ENCODE measurements at regions not wholly inside any gene's neighbourhood (a gene's known extent, or its start where the extent isn't known, plus 50 kb on each side); places are given as distances from the start of the nearest gene placed in this dataset.

GRCh38 chr2:22878121-22878520, 506.9 kb upstream of the KLHL29 start:
- H4K20me1 ChIP-seq (ENCODE audit: control insufficient read depth, extremely low read depth, insufficient read depth, low read length), result no peaks in the 10 kb centered on the region
- H3K4me2 ChIP-seq (ENCODE audit: extremely low read depth, insufficient read depth, low read length), result no peak overlapping the region
- H3K4me3 ChIP-seq (replicated peaks in 1 of 4; ENCODE audit: control extremely low read depth in 1 of 4, insufficient read depth in 1 of 4, low read depth in 3 of 4, low read length in 4 of 4), result no peak overlapping the region
- H3K9me3 ChIP-seq (ENCODE audit: control insufficient read depth, insufficient read depth, low read depth, low read length), result no peaks in the 10 kb centered on the region
- no peak overlapping the region for H2AFZ ChIP-seq (ENCODE audit: low read length)
- no peaks in the 10 kb centered on the region for H3K79me2 ChIP-seq (ENCODE audit: control insufficient read depth, insufficient read depth, low read length)
- no peaks in the 10 kb centered on the region for H3K27me3 ChIP-seq (ENCODE audit: control insufficient read depth, insufficient read depth, low read length)
- H3K4me1 ChIP-seq (ENCODE audit: control insufficient read depth, extremely low read depth, insufficient read depth, low read length), result no peaks in the 10 kb centered on the region
- H3K36me3 ChIP-seq (ENCODE audit: control insufficient read depth, insufficient read depth, low read length), result no peaks in the 10 kb centered on the region
- H3K9ac ChIP-seq (ENCODE audit: insufficient read depth, low read length), result no peak overlapping the region
- H3K27ac ChIP-seq (ENCODE audit: insufficient read depth, low read length), result no peak overlapping the region
- TF ChIP-seq CTCF (conservative IDR thresholded peaks at IDR 0.05 in 1 of 2, IDR thresholded peaks at IDR 0.05 in 1 of 2; ENCODE audit: low read depth in 1 of 2, low read length in 2 of 2) (no peak), EZH2 (IDR thresholded peaks at IDR 0.05; ENCODE audit: low read length, missing control alignments) (no peak)
- DNase-seq (ENCODE audit: low read depth in 2 of 2), result no peak

GRCh38 chr2:22879009-22879863, 505.7 kb upstream of the KLHL29 start:
- H3K9me3 ChIP-seq (ENCODE audit: control insufficient read depth, insufficient read depth, low read depth, low read length), result no peaks in the 10 kb centered on the region
- TF ChIP-seq CTCF (conservative IDR thresholded peaks at IDR 0.05 in 1 of 2, IDR thresholded peaks at IDR 0.05 in 1 of 2; ENCODE audit: low read depth in 1 of 2, low read length in 2 of 2), result no peak
- TF ChIP-seq EZH2 (IDR thresholded peaks at IDR 0.05; ENCODE audit: low read length, missing control alignments), result no peak
- no peak overlapping the region for H2AFZ ChIP-seq (ENCODE audit: low read length)
- no peaks in the 10 kb centered on the region for H3K27me3 ChIP-seq (ENCODE audit: control insufficient read depth, insufficient read depth, low read length)
- no peak overlapping the region for H3K27ac ChIP-seq (ENCODE audit: insufficient read depth, low read length)
- H3K4me1 ChIP-seq (ENCODE audit: control insufficient read depth, extremely low read depth, insufficient read depth, low read length), result no peaks in the 10 kb centered on the region
- no peak for DNase-seq (ENCODE audit: low read depth in 2 of 2)
- no peak overlapping the region for H3K9ac ChIP-seq (ENCODE audit: insufficient read depth, low read length)
- H3K79me2 ChIP-seq (ENCODE audit: control insufficient read depth, insufficient read depth, low read length), result no peaks in the 10 kb centered on the region
- H3K4me3 ChIP-seq (replicated peaks in 1 of 4; ENCODE audit: control extremely low read depth in 1 of 4, insufficient read depth in 1 of 4, low read depth in 3 of 4, low read length in 4 of 4), result no peak overlapping the region
- no peak overlapping the region for H3K4me2 ChIP-seq (ENCODE audit: extremely low read depth, insufficient read depth, low read length)
- H4K20me1 ChIP-seq (ENCODE audit: control insufficient read depth, extremely low read depth, insufficient read depth, low read length), result no peaks in the 10 kb centered on the region
- H3K36me3 ChIP-seq (ENCODE audit: control insufficient read depth, insufficient read depth, low read length), result no peaks in the 10 kb centered on the region

- Histone ChIP-seq H3K27ac (ENCODE audit: insufficient read depth, low read length) (no peak overlapping the region), H3K4me3 (replicated peaks in 1 of 4; ENCODE audit: control extremely low read depth in 1 of 4, insufficient read depth in 1 of 4, low read depth in 3 of 4, low read length in 4 of 4) (no peak overlapping the region), H3K9ac (ENCODE audit: insufficient read depth, low read length) (no peak overlapping the region), H3K9me3 (ENCODE audit: control insufficient read depth, insufficient read depth, low read depth, low read length) (no peaks in the 10 kb centered on the region), H3K79me2 (ENCODE audit: control insufficient read depth, insufficient read depth, low read length) (no peaks in the 10 kb centered on the region), H3K4me1 (ENCODE audit: control insufficient read depth, extremely low read depth, insufficient read depth, low read length) (no peaks in the 10 kb centered on the region), H2AFZ (ENCODE audit: low read length) (no peak overlapping the region), H3K4me2 (ENCODE audit: extremely low read depth, insufficient read depth, low read length) (no peak overlapping the region), H3K27me3 (ENCODE audit: control insufficient read depth, insufficient read depth, low read length) (no peaks in the 10 kb centered on the region), H4K20me1 (ENCODE audit: control insufficient read depth, extremely low read depth, insufficient read depth, low read length) (no peaks in the 10 kb centered on the region), H3K36me3 (ENCODE audit: control insufficient read depth, insufficient read depth, low read length) (no peaks in the 10 kb centered on the region)
- no peak for DNase-seq (ENCODE audit: low read depth in 2 of 2)
- TF ChIP-seq EZH2 (IDR thresholded peaks at IDR 0.05; ENCODE audit: low read length, missing control alignments) (no peak), CTCF (conservative IDR thresholded peaks at IDR 0.05 in 1 of 2, IDR thresholded peaks at IDR 0.05 in 1 of 2; ENCODE audit: low read depth in 1 of 2, low read length in 2 of 2) (no peak)
Measured at GRCh38 chr2:22880161-22880560, 504.8 kb upstream of the KLHL29 start.
